SK-N-SH (cell line): ENCODE measurements at regions not wholly inside any gene's neighbourhood (a gene's known extent, or its start where the extent isn't known, plus 50 kb on each side); places are given as distances from the start of the nearest gene placed in this dataset.

Experiments
- CTCF ChIA-PET: fragments of 300-600, 350-600 bp; formaldehyde crosslinking; extraction: SDS; loops from one replicate; lab custom pipeline; 2021; lab: Yijun Ruan, JAX
- POLR2A ChIA-PET: fragments of 350-600 bp; sonication (Branson Sonifier 250); formaldehyde crosslinking; extraction: SDS; loops from one replicate; lab custom pipeline; 2020; ENCODE audit warnings: antibody characterized with exemption, inconsistent platforms; lab: Yijun Ruan, JAX
- DNase-seq: peaks from one replicate; pipeline ENCODE4 v3.0.0; 2012
- H2AFZ ChIP-seq: fragments of 200-600 bp; sonication (generic); 2 replicates; pipeline ENCODE4 v1.8.1; 2016; ENCODE audit warnings: antibody characterized with exemption, mild to moderate bottlenecking, low read depth
- H3F3A ChIP-seq: fragments of 200-600 bp; sonication (generic); replicated peaks from 2 replicates; pipeline ENCODE3; 2016; ENCODE audit warnings: antibody characterized with exemption, mild to moderate bottlenecking; ENCODE audit not compliant: insufficient read depth
- H3K27ac ChIP-seq, 2 experiments: fragments of 200-500 bp in 1 of 2; fragments of 200-600 bp in 1 of 2; sonication (Bioruptor generic) in 1 of 2; sonication (generic), shearing (Covaris generic) in 1 of 2; 2 replicates each; pipeline versions ENCODE4 v1.5.1 to v1.6.1; 2014 to 2016; ENCODE audit warnings: low read depth in 2 of 2, inconsistent platforms in 1 of 2, low read length in 1 of 2, mild to moderate bottlenecking in 1 of 2, mixed read lengths in 1 of 2
- H3K27me3 ChIP-seq: fragments of 200-600 bp; sonication (generic), shearing (Covaris generic); 2 replicates; pipeline ENCODE4 v1.6.1; 2016; ENCODE audit warnings: mixed run types; ENCODE audit not compliant: insufficient read depth
- H3K36me3 ChIP-seq, 2 experiments: fragments of 200-500 bp in 1 of 2; fragments of 200-600 bp in 1 of 2; sonication (Bioruptor generic) in 1 of 2; sonication (generic) in 1 of 2; replicated peaks in 1 of 2; 2 replicates each; pipeline versions ENCODE3 to v1.5.1; 2014 to 2016; ENCODE audit warnings: low read length in 1 of 2, mild to moderate bottlenecking in 1 of 2; ENCODE audit not compliant: insufficient read depth in 2 of 2, control insufficient read depth in 1 of 2
- H3K4me1 ChIP-seq, 2 experiments: fragments of 200-500 bp in 1 of 2; fragments of 200-600 bp in 1 of 2; sonication (Bioruptor generic) in 1 of 2; sonication (generic), shearing (Covaris generic) in 1 of 2; 2 replicates each; pipeline versions ENCODE4 v1.5.1 to v1.6.1; 2014 to 2016; ENCODE audit warnings: low read depth in 1 of 2, low read length in 1 of 2, mixed run types in 1 of 2; ENCODE audit not compliant: insufficient read depth in 2 of 2, control insufficient read depth in 1 of 2
- H3K4me2 ChIP-seq: fragments of 200-600 bp; sonication (generic), shearing (Covaris generic); 2 replicates; pipeline ENCODE4 v1.6.1; 2017; ENCODE audit warnings: mixed run types
- H3K4me3 ChIP-seq, 2 experiments: fragments of 200-500 bp in 1 of 2; fragments of 200-600 bp in 1 of 2; sonication (Bioruptor generic) in 1 of 2; sonication (generic), shearing (Covaris generic) in 1 of 2; 2 replicates each; pipeline versions ENCODE4 v1.5.1 to v1.8.1; 2014 to 2016; ENCODE audit warnings: low read depth in 2 of 2, inconsistent platforms in 1 of 2, low read length in 1 of 2, mild to moderate bottlenecking in 1 of 2, mixed read lengths in 1 of 2, moderate library complexity in 1 of 2
- H3K79me2 ChIP-seq: fragments of 200-600 bp; sonication (generic); 2 replicates; pipeline ENCODE4 v1.8.1; 2017; ENCODE audit warnings: mild to moderate bottlenecking; ENCODE audit not compliant: insufficient read depth
- H3K9ac ChIP-seq: fragments of 200-600 bp; sonication (generic); 2 replicates; pipeline ENCODE4 v1.6.1; 2017; ENCODE audit warnings: mixed run types
- H3K9me2 ChIP-seq: fragments of 200-600 bp; sonication (generic); 2 replicates; pipeline ENCODE4 v1.6.1; 2017; ENCODE audit warnings: mixed run types
- H3K9me3 ChIP-seq: fragments of 200-600 bp; sonication (generic); 2 replicates; pipeline ENCODE4 v1.6.1; 2017; ENCODE audit warnings: mixed run types, mild to moderate bottlenecking, moderate library complexity
- H4K20me1 ChIP-seq: fragments of 200-600 bp; sonication (generic); 2 replicates; pipeline ENCODE4 v1.6.1; 2017; ENCODE audit warnings: mild to moderate bottlenecking, mixed run types; ENCODE audit not compliant: insufficient read depth
- CTCF ChIP-seq: fragments of 200-600 bp; sonication (generic); IDR thresholded peaks from 2 replicates; pipeline ENCODE4 v1.6.1; 2017; ENCODE audit warnings: antibody characterized with exemption, mild to moderate bottlenecking, moderate library complexity
- EP300 ChIP-seq, 2 experiments: IDR thresholded peaks; 2 replicates each; pipeline versions ENCODE4 v1.4.0 to v1.6.1; 2012; ENCODE audit warnings: borderline replicate concordance in 1 of 2, low read depth in 1 of 2, low read length in 1 of 2
- EZH2phosphoT487 ChIP-seq: fragments of 200-600 bp; sonication (generic); IDR thresholded peaks from 2 replicates; pipeline ENCODE4 v1.6.1; 2017; ENCODE audit warnings: low read depth, mixed run types, mild to moderate bottlenecking, antibody characterized with exemption, moderate library complexity, borderline replicate concordance
- FOXM1 ChIP-seq: IDR thresholded peaks from 2 replicates; pipeline ENCODE4 v1.4.0; 2012; ENCODE audit warnings: low read depth, mild to moderate bottlenecking
- GABPA ChIP-seq: IDR thresholded peaks from 2 replicates; pipeline ENCODE4 v1.4.0; 2012; ENCODE audit warnings: low read depth, mild to moderate bottlenecking
- MXI1 ChIP-seq: IDR thresholded peaks from 2 replicates; pipeline ENCODE4 v1.6.1; 2012; ENCODE audit warnings: mild to moderate bottlenecking, low read depth, low read length, improper control_type of control experiment
- NFIC ChIP-seq: IDR thresholded peaks from 2 replicates; pipeline ENCODE4 v1.4.0; 2012; ENCODE audit warnings: borderline replicate concordance
- NRF1 ChIP-seq: IDR thresholded peaks from 2 replicates; pipeline ENCODE4 v1.6.1; 2012; ENCODE audit warnings: low read depth, mild to moderate bottlenecking, low read length
- PBX3 ChIP-seq: IDR thresholded peaks from 2 replicates; pipeline ENCODE4; 2012
- RCOR1 ChIP-seq: fragments of 150-350 bp; IDR thresholded peaks from 2 replicates; pipeline ENCODE4 v1.6.1; 2017; ENCODE audit warnings: antibody characterized with exemption, low read length
- RFX5 ChIP-seq: IDR thresholded peaks from 2 replicates; pipeline ENCODE4 v1.6.1; 2012; ENCODE audit warnings: mild to moderate bottlenecking, improper control_type of control experiment, low read length
- SIN3A ChIP-seq: IDR thresholded peaks from 2 replicates; pipeline ENCODE4 v1.6.1; 2012; ENCODE audit warnings: low read depth, mild to moderate bottlenecking, low read length, moderate library complexity, borderline replicate concordance
- TCF12 ChIP-seq: IDR thresholded peaks from 2 replicates; pipeline ENCODE4 v1.4.0; 2012
- YY1 ChIP-seq: IDR thresholded peaks from 2 replicates; pipeline ENCODE4 v1.4.0; 2012; ENCODE audit warnings: low read depth, mild to moderate bottlenecking
- ZBTB33 ChIP-seq: IDR thresholded peaks from 2 replicates; pipeline ENCODE4 v1.4.0; 2012; ENCODE audit warnings: low read depth, borderline replicate concordance
- WGBS: methylation state at CpG from one replicate; pipeline ENCODE4 v1.1.6; 2017; ENCODE audit warnings: low lambda C conversion rate; 5-methylcytosine and 5-hydroxymethylcytosine counted together
- TF ChIP-seq, protein P1 (sequence below): fragments of 150-350 bp; IDR thresholded peaks from 2 replicates; pipeline ENCODE4 v1.6.1; 2016; ENCODE audit warnings: mild to moderate bottlenecking, low read depth, low read length

GRCh38 chr20:56808117-56808725 lies 179.1 kb downstream of the TFAP2C start:
- Histone ChIP-seq H3K9me2 (no peaks in the 10 kb centered on the region), H3F3A (no peaks in the 10 kb centered on the region), H3K79me2 (no peaks in the 10 kb centered on the region), H3K4me3 (no peak overlapping the region), H3K27ac (no peak overlapping the region), H3K36me3 (no peaks in the 10 kb centered on the region), H3K4me1 (no peaks in the 10 kb centered on the region), H3K4me2 (no peak overlapping the region), H3K9me3 (no peaks in the 10 kb centered on the region), H3K27me3 (peaks cover 62% of the 10 kb centered on the region), H2AFZ (no peak overlapping the region), H4K20me1 (no peaks in the 10 kb centered on the region), H3K9ac (no peak overlapping the region)
- 9% methylated on average over 10 of the region's 10 CpGs for WGBS
- DNase-seq, result no peak
- TF ChIP-seq SIN3A (no peak), EZH2phosphoT487 (no peak), RCOR1 (no peak)
- ChIA-PET POLR2A (no interaction called here), CTCF (no interaction called here)

DNA sequence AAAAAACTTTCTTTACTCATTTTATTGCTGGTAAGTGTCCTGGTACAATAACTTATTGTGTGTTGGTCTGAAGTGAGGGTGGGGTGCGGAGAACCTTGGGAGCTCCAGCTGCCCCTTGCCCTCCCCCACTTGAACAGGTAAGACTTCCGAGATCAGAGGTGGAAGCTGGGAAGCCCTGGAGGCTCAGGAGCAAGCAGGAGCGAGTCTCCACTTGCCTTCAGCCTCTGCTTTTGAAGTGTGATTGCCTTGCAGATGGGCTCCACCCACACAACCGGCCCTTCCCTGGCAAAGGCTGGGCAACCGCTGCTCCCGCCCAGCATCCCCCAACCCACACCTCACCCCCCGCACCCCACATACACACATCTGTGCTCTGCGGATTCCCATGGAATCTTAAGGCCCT lies 179.6 kb downstream of the TFAP2C start:
- H4K20me1 ChIP-seq, result no peaks in the 10 kb centered on the region
- H3K27me3 ChIP-seq, result peaks cover 63% of the 10 kb centered on the region
- no peak overlapping the region for H3K9ac ChIP-seq
- no peaks in the 10 kb centered on the region for H3K4me1 ChIP-seq
- TF ChIP-seq NRF1, result no peak
- TF ChIP-seq, all 33 proteins: peak for 0
- Histone ChIP-seq H3F3A (no peaks in the 10 kb centered on the region), H3K27ac (no peak overlapping the region), H3K4me3 (no peak overlapping the region), H2AFZ (no peak overlapping the region), H3K79me2 (no peaks in the 10 kb centered on the region), H3K36me3 (no peaks in the 10 kb centered on the region), H3K9me3 (no peaks in the 10 kb centered on the region), H3K9me2 (no peaks in the 10 kb centered on the region), H3K4me2 (no peak overlapping the region)
- ChIA-PET CTCF (no interaction called here), POLR2A (no interaction called here)
- no peak for DNase-seq
- 23% methylated on average over 3 of the region's 8 CpGs for WGBS

DNA sequence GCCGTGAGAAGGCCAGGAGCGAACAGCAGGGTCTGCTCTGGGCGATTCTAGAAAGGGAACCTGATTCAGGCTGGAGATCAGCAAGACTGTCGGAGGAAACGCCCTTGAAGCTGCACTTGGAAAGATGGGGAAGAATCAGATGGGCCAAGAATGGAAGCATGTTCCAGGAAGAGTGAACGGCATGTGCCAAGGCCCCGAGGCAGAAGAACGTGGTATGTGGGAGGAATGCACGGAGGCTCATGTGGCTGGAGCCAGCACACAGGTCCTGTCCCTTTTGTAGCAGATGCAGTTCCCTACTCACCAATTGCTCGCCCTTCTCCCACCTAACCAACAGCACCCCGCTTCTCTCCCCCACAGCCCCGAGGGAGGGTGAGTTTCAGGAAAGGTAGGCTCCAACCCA lies 180.6 kb downstream of the TFAP2C start:
- H4K20me1 ChIP-seq, result no peaks in the 10 kb centered on the region
- POLR2A ChIA-PET, result no interaction called here
- H3K4me1 ChIP-seq, result no peaks in the 10 kb centered on the region
- no peaks in the 10 kb centered on the region for H3K9me2 ChIP-seq
- no peaks in the 10 kb centered on the region for H3K9me3 ChIP-seq
- no peak overlapping the region for H3K27ac ChIP-seq
- H3K4me2 ChIP-seq, result no peak overlapping the region
- H3K4me3 ChIP-seq, result no peak overlapping the region
- DNase-seq, result no peak
- no peaks in the 10 kb centered on the region for H3K79me2 ChIP-seq
- H3K36me3 ChIP-seq, result no peaks in the 10 kb centered on the region
- H2AFZ ChIP-seq, result no peak overlapping the region
- H3K27me3 ChIP-seq, result peaks cover 71% of the 10 kb centered on the region
- H3K9ac ChIP-seq, result no peak overlapping the region
- CTCF ChIA-PET, result no interaction called here
- WGBS, result 15% methylated on average over 12 of the region's 12 CpGs
- H3F3A ChIP-seq, result no peaks in the 10 kb centered on the region
- TF ChIP-seq PBX3 (no peak), RFX5 (no peak), MXI1 (no peak), GABPA (no peak), TCF12 (no peak), YY1 (no peak), ZBTB33 (no peak), NFIC (no peak), CTCF (no peak), FOXM1 (no peak), EP300 (IDR thresholded peaks at IDR 0.05; ENCODE audit: borderline replicate concordance in 1 of 2, low read depth in 1 of 2, low read length in 1 of 2) (no peak)
- TF ChIP-seq, protein P1, sequence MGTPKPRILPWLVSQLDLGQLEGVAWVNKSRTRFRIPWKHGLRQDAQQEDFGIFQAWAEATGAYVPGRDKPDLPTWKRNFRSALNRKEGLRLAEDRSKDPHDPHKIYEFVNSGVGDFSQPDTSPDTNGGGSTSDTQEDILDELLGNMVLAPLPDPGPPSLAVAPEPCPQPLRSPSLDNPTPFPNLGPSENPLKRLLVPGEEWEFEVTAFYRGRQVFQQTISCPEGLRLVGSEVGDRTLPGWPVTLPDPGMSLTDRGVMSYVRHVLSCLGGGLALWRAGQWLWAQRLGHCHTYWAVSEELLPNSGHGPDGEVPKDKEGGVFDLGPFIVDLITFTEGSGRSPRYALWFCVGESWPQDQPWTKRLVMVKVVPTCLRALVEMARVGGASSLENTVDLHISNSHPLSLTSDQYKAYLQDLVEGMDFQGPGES, result no peak
